MG63 (cell line): ENCODE measurements at regions not wholly inside any gene's neighbourhood (a gene's known extent, or its start where the extent isn't known, plus 50 kb on each side); places are given as distances from the start of the nearest gene placed in this dataset.

ENCODE experiments used
- DNase-seq: peaks from one replicate; pipeline ENCODE4 v3.0.0-alpha.2; 2020
- H3K27me3 ChIP-seq: fragments of 250-450 bp; sonication (Bioruptor Pico); 2 replicates; pipeline ENCODE4 v1.5.1; 2020; ENCODE audit warnings: mild to moderate bottlenecking, moderate library complexity
- H3K36me3 ChIP-seq: fragments of 250-450 bp; sonication (Bioruptor Pico); 2 replicates; pipeline ENCODE4 v1.5.1; 2020; ENCODE audit warnings: mild to moderate bottlenecking, moderate library complexity
- H3K4me3 ChIP-seq: fragments of 250-450 bp; sonication (Bioruptor Pico); 2 replicates; pipeline ENCODE4 v1.5.1; 2020; ENCODE audit warnings: mild to moderate bottlenecking, moderate library complexity
- H3K9me3 ChIP-seq: fragments of 250-450 bp; sonication (Bioruptor Pico); 2 replicates; pipeline ENCODE4 v1.5.1; 2020; ENCODE audit warnings: mild to moderate bottlenecking, moderate library complexity

- Histone ChIP-seq H3K36me3 (no peaks in the 10 kb centered on the region), H3K27me3 (no peaks in the 10 kb centered on the region), H3K9me3 (no peaks in the 10 kb centered on the region), H3K4me3 (no peak overlapping the region)
- DNase-seq = no peak
Observed at GRCh38 chr20:52880259-52880658, 91.9 kb upstream of the TSHZ2 start.

GRCh38 chr20:52874241-52874640 is 97.9 kb upstream of the TSHZ2 start:
- H3K36me3 ChIP-seq = no peaks in the 10 kb centered on the region
- H3K27me3 ChIP-seq = peaks cover 5% of the 10 kb centered on the region; the same call in 1 of the 2 replicates
- no peaks in the 10 kb centered on the region for H3K9me3 ChIP-seq
- no peak overlapping the region for H3K4me3 ChIP-seq
- DNase-seq = no peak

DNA sequence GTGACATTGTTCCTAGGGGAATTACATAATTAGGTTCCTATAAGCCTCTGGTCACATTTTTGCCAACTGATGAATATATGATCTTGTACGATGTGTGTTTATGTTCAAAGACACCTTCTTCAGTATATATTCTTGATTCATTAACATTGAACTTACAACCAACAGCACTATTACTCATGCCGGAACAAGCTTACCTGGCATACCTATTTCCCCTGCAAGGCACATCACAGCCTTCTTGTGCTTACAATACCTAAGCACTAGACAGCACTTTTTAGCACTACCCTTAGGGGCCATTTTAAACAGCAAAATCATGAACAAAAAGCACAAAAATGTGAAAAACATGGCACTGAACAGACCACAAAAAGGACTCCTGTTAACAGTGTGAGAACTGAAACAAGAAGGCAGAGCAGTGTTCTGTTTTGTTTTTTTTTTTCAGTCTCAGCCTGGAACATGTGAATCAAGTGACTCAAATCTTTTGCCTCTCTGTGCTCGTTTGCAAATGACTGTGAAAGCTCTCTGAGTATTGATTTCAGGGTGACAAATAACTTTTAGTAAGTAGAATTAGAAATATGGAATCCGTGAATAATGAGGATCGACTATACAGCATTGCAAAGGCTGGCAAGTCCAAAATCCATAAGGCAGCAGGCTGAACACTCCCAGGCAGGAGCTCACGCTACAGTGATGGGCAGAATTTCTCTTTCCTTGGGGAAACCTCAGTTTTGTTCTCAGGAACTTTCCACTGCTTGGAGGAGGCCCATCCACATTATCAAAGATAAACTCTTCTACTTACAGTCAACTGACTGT is 102.3 kb upstream of the TSHZ2 start:
- peaks cover 5% of the 10 kb centered on the region for H3K27me3 ChIP-seq
- H3K9me3 ChIP-seq = no peaks in the 10 kb centered on the region
- no peak overlapping the region for H3K4me3 ChIP-seq
- no peak for DNase-seq
- H3K36me3 ChIP-seq = no peaks in the 10 kb centered on the region

DNA sequence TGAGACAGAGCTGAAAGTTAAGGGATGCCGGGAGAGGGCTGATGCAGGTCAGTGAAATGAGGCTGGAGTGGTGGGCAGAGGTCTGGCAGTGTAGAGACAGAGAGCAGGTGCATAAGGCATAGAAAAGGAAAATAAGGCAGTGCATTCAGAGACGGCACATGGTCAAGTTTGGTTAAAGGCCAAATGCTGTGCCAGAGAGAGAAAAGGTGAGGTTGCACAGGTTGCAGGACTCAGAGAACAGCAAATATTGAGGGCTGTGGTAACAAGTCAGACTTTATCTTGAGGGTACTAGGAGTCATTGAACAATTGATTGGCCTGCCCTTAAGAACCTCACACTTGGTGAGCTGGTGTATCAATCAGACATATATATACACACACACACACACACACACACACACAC is 102.9 kb upstream of the TSHZ2 start:
- DNase-seq = no peak
- H3K27me3 ChIP-seq = peaks cover 5% of the 10 kb centered on the region
- H3K9me3 ChIP-seq = no peaks in the 10 kb centered on the region
- no peak overlapping the region for H3K4me3 ChIP-seq
- H3K36me3 ChIP-seq = no peaks in the 10 kb centered on the region

DNA sequence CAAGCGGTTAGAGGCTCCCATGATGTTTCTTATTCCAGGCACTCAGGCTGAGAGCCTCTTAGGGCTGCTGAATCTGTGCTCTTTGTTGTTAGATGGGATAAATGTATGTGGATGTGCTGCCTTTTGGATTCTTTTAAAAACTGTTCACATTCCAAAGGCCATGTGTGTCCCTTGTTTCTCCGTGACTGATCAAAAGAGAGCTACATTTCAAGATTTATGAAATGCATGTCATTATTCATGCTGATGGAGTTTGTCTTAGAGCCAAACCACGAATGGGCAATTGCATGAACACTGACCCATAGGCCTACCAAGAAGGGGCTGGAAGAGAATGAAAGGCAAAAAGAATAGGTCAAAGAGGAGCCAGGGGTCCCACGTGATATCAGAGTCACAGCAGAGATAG is 104.9 kb upstream of the TSHZ2 start:
- no peak for DNase-seq
- no peak overlapping the region for H3K4me3 ChIP-seq
- peaks cover under 1% of the 10 kb centered on the region; the same call in 1 of the 2 replicates for H3K27me3 ChIP-seq
- H3K36me3 ChIP-seq = no peaks in the 10 kb centered on the region
- no peaks in the 10 kb centered on the region for H3K9me3 ChIP-seq

GRCh38 chr20:52864916-52865605 is 107.1 kb upstream of the TSHZ2 start:
- no peaks in the 10 kb centered on the region for H3K9me3 ChIP-seq
- no peak overlapping the region for H3K4me3 ChIP-seq
- DNase-seq = no peak
- H3K27me3 ChIP-seq = peaks cover 5% of the 10 kb centered on the region; the same call in 1 of the 2 replicates
- no peaks in the 10 kb centered on the region for H3K36me3 ChIP-seq

GRCh38 chr20:52859156-52859876 is 112.8 kb upstream of the TSHZ2 start:
- Histone ChIP-seq H3K4me3 (no peak overlapping the region), H3K27me3 (peaks cover 5% of the 10 kb centered on the region; the same call in 1 of the 2 replicates), H3K36me3 (no peaks in the 10 kb centered on the region), H3K9me3 (no peaks in the 10 kb centered on the region)
- DNase-seq = peak; percentile 6

DNA sequence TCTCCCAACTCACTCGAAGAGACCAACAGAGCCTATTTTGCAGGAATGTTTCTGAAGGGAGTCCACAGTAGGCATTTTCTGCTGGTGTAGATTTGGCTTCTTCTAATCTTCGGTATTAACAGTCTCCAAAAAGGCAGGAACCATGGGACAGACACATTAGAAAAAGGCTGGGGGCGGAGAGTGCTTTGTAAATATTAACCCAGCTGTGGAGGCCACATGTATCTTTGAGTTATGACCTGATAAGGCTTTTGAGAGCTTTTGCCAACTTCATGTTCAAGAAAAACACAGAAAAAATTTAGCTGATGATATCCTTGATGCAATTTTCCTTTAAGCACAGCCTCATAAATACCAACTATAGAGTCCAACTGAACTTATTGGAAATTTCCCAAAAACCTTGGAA is 119.4 kb upstream of the TSHZ2 start:
- Histone ChIP-seq H3K9me3 (no peaks in the 10 kb centered on the region), H3K36me3 (no peaks in the 10 kb centered on the region), H3K27me3 (no peaks in the 10 kb centered on the region), H3K4me3 (no peak overlapping the region)
- DNase-seq = no peak

GRCh38 chr20:52847731-52848359 is 124.3 kb upstream of the TSHZ2 start:
- no peak for DNase-seq
- no peaks in the 10 kb centered on the region for H3K9me3 ChIP-seq
- H3K4me3 ChIP-seq = no peak overlapping the region
- H3K27me3 ChIP-seq = no peaks in the 10 kb centered on the region
- H3K36me3 ChIP-seq = no peaks in the 10 kb centered on the region

DNA sequence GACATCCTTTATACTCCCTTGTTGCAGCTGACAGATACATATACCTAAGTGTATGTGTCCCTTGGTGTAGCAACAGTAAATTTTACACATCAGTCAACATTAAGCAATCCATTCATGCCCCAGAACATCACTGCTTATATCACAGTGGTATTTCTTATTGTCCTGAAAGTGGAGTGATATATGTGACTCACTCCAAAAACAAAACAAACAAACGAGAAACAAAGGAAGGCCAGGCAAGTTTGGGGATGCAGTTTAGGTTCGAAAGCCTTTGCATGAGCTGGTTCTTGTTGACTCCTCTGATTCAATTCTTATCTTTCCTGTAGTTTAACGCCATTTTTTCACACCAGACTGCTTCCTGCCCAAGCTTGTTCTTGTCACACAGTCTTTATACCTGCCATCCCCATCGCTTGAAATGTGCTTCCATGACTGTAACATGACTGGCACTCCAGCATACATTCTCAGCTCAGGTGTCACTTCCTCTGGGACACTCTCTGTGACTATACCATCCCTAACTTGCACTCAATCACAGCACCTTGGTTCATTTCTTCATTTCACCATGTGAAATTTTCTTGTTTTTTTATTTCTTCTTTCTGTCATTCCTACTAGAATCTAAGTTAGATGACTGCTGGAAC is 125.0 kb upstream of the TSHZ2 start:
- Histone ChIP-seq H3K9me3 (no peaks in the 10 kb centered on the region), H3K36me3 (no peaks in the 10 kb centered on the region), H3K27me3 (no peaks in the 10 kb centered on the region), H3K4me3 (no peak overlapping the region)
- no peak for DNase-seq

- no peak for DNase-seq
- no peaks in the 10 kb centered on the region; the same call in 1 of the 2 replicates for H3K27me3 ChIP-seq
Observed at GRCh38 chr20:52845044-52845443, 127.1 kb upstream of the TSHZ2 start.

GRCh38 chr20:52843425-52843824 is 128.7 kb upstream of the TSHZ2 start:
- no peak for DNase-seq
- H3K36me3 ChIP-seq = no peaks in the 10 kb centered on the region
- H3K4me3 ChIP-seq = no peak overlapping the region
- H3K27me3 ChIP-seq = no peaks in the 10 kb centered on the region; the same call in 1 of the 2 replicates
- H3K9me3 ChIP-seq = no peaks in the 10 kb centered on the region

More at GRCh38 chr20:52845044-52845443, 127.1 kb upstream of the TSHZ2 start:
- Histone ChIP-seq H3K9me3 (no peaks in the 10 kb centered on the region), H3K4me3 (no peak overlapping the region), H3K36me3 (no peaks in the 10 kb centered on the region)

GRCh38 chr20:52841003-52841402 is 131.2 kb upstream of the TSHZ2 start:
- Histone ChIP-seq H3K27me3 (no peaks in the 10 kb centered on the region; the same call in 1 of the 2 replicates), H3K4me3 (no peak overlapping the region), H3K36me3 (no peaks in the 10 kb centered on the region), H3K9me3 (no peaks in the 10 kb centered on the region)
- DNase-seq = no peak

DNA sequence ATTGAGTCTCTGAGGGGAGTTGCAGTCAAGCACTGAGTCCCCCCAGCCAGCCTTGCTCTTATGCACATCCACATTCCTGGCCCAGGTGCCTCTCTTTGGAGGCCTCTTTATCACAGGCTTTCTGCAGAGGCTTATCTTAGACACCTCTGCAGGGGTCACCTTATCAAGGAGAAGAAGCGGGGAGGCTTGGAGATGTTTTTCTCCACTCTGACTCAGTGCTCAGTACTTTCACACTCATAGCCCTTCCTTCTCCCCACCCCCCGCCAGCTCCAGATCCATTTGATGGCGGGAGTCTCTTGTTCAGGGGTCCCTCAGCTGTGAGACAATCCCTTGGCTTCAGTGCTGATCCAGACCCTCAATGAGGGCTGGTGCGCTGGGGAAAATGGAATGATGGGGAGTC is 132.1 kb upstream of the TSHZ2 start:
- H3K36me3 ChIP-seq = no peaks in the 10 kb centered on the region
- no peak for DNase-seq

DNA sequence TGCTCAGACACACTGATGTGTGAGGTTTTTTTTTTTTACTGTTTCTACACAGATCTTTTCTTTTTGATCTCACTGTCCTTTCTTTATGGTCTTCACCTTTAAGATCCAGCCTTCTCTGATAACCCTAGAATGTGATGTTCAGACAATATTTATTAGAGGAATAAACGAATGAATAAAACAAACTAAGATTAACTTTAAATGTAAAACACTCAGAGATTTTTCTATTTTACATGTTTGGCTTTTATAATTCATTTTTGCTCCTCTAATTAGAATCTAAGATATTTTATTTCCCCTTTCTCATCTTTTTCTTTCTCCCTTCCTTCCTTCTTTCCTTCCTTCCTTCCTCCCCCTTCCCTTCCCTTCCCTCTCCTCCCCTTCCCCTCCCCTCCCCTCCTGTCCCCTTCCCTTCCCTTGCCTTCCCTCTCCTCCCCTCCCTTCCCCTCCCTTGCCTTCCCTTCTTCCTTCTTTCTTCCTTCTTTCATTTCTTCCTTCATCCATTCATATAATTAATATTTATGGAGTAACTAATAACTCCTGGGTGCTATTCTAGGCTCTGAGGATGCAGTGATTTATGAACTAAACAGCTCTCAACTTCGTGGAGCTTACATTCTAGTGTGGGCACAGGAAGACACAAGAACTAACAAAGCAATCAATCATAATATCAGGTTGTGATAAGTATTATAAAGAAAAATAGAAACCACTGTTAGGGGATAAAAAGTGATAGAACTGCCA is 133.5 kb upstream of the TSHZ2 start:
- DNase-seq = no peak
- no peaks in the 10 kb centered on the region; the same call in 1 of the 2 replicates for H3K27me3 ChIP-seq
- no peak overlapping the region for H3K4me3 ChIP-seq
- no peaks in the 10 kb centered on the region for H3K36me3 ChIP-seq
- H3K9me3 ChIP-seq = no peaks in the 10 kb centered on the region

More for the DNA sequence above, 132.1 kb upstream of the TSHZ2 start:
- Histone ChIP-seq H3K9me3 (no peaks in the 10 kb centered on the region), H3K4me3 (no peak overlapping the region), H3K27me3 (no peaks in the 10 kb centered on the region; the same call in 1 of the 2 replicates)

DNA sequence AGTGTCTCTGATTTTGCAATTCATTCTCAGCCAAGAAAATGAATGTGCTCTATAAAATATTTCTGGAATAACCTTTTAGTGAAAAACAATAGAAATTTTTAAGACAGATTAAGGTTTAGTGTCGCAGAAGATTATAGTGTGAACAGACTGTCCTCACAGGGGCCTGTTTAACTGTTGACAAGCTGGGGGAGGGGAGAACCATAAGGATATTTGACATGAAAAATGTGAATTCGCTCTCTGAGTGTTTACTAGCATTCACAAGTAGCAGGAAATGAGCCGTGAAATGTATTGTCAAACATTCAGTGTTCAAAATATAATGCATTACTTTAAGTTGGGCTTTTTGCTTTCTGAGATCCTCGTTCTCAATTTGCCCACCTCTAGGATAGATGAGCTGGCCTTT is 134.8 kb upstream of the TSHZ2 start:
- Histone ChIP-seq H3K4me3 (no peak overlapping the region), H3K36me3 (no peaks in the 10 kb centered on the region), H3K9me3 (no peaks in the 10 kb centered on the region), H3K27me3 (no peaks in the 10 kb centered on the region; the same call in 1 of the 2 replicates)
- no peak for DNase-seq
